Smooth muscle cell (in vitro differentiated cells): ENCODE measurements at regions not wholly inside any gene's neighbourhood (a gene's known extent, or its start where the extent isn't known, plus 50 kb on each side); places are given as distances from the start of the nearest gene placed in this dataset.

Source experiments
- DNase-seq: peaks from one replicate; lab custom pipeline; 2025; ENCODE audit not compliant: unreplicated experiment; lab: John Stamatoyannopoulos, UW
- H2AFZ ChIP-seq: fragments of 200-600 bp; sonication (generic); 2 replicates; pipeline ENCODE4 v1.6.0; 2016; ENCODE audit warnings: antibody characterized with exemption, low read depth, mild to moderate bottlenecking
- H3F3A ChIP-seq: fragments of 200-600 bp; sonication (generic); 2 replicates; pipeline ENCODE4 v1.6.0; 2017; ENCODE audit warnings: antibody characterized with exemption, low read depth
- H3K27ac ChIP-seq: fragments of 200-600 bp; sonication (generic); 2 replicates; pipeline ENCODE4 v1.5.1; 2016; ENCODE audit warnings: low read depth, mild to moderate bottlenecking
- H3K27me3 ChIP-seq: fragments of 200-600 bp; sonication (generic); 2 replicates; pipeline ENCODE4 v1.6.1; 2016; ENCODE audit warnings: low read depth, mild to moderate bottlenecking
- H3K36me3 ChIP-seq: fragments of 200-600 bp; sonication (generic); 2 replicates; pipeline ENCODE4 v1.5.1; 2016; ENCODE audit warnings: low read depth
- H3K4me1 ChIP-seq: fragments of 200-600 bp; sonication (generic); 2 replicates; pipeline ENCODE4 v1.5.1; 2016; ENCODE audit warnings: low read depth
- H3K4me2 ChIP-seq: fragments of 200-600 bp; sonication (generic); 2 replicates; pipeline ENCODE4 v1.6.0; 2016; ENCODE audit warnings: mild to moderate bottlenecking
- H3K4me3 ChIP-seq: fragments of 200-600 bp; sonication (generic); 2 replicates; pipeline ENCODE4 v1.5.1; 2016; ENCODE audit warnings: mild to moderate bottlenecking
- H3K79me2 ChIP-seq: fragments of 200-600 bp; sonication (generic); 2 replicates; pipeline ENCODE4 v1.6.0; 2016; ENCODE audit warnings: low read depth, mild to moderate bottlenecking
- H3K9ac ChIP-seq: fragments of 200-600 bp; sonication (generic); 2 replicates; pipeline ENCODE4 v1.6.0; 2016; ENCODE audit warnings: low read depth
- H3K9me3 ChIP-seq: fragments of 200-600 bp; sonication (generic); replicated peaks from 2 replicates; pipeline ENCODE4 v1.5.1; 2016; ENCODE audit warnings: low read depth
- H4K20me1 ChIP-seq: fragments of 200-600 bp; sonication (generic); 2 replicates; pipeline ENCODE4 v1.6.0; 2016; ENCODE audit warnings: low read depth
- whole genome bisulfite sequencing: methylation state at CpG from one replicate; pipeline ENCODE4 v1.1.7; 2016; ENCODE audit warnings: low lambda C conversion rate; 5-methylcytosine and 5-hydroxymethylcytosine counted together
- TF ChIP-seq, protein P1 (sequence below): fragments of 200-600 bp; sonication (generic); IDR thresholded peaks from 2 replicates; pipeline ENCODE4 v1.5.1; 2017; ENCODE audit warnings: borderline replicate concordance, mild to moderate bottlenecking, antibody characterized with exemption; ENCODE audit not compliant: insufficient read depth, poor library complexity, severe bottlenecking

DNA sequence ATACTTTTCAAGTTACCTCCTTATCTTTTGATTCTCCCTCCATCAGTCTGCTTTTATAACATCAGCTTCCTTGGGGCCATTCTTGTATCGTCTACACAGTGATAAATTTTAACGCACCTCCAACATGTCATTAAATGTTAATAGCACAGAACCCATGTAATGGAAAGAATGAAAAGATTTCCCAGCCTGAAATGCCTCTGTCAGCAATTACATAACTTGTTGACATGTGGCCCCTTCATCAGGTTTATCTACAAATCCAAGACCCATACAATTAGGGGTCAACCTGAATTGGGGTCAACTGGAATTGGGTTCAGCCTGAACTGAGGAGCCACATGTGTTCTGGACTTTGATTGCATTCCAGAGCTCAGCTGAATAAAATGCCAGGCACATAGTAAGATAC is 148.2 kb upstream of the KLF7 start:
- no peaks in the 10 kb centered on the region for H3K9me3 ChIP-seq
- no peak overlapping the region for H2AFZ ChIP-seq
- H3K4me2 ChIP-seq = no peak overlapping the region
- no peak overlapping the region for H3K9ac ChIP-seq
- H3F3A ChIP-seq = peaks cover 6% of the 10 kb centered on the region
- H4K20me1 ChIP-seq = no peaks in the 10 kb centered on the region
- WGBS = 63% methylated on average over 2 of the region's 2 CpGs
- H3K27ac ChIP-seq = no peak overlapping the region
- H3K4me1 ChIP-seq = no peaks in the 10 kb centered on the region
- H3K27me3 ChIP-seq = no peaks in the 10 kb centered on the region
- H3K79me2 ChIP-seq = no peaks in the 10 kb centered on the region
- no peaks in the 10 kb centered on the region for H3K36me3 ChIP-seq
- TF ChIP-seq, protein P1, sequence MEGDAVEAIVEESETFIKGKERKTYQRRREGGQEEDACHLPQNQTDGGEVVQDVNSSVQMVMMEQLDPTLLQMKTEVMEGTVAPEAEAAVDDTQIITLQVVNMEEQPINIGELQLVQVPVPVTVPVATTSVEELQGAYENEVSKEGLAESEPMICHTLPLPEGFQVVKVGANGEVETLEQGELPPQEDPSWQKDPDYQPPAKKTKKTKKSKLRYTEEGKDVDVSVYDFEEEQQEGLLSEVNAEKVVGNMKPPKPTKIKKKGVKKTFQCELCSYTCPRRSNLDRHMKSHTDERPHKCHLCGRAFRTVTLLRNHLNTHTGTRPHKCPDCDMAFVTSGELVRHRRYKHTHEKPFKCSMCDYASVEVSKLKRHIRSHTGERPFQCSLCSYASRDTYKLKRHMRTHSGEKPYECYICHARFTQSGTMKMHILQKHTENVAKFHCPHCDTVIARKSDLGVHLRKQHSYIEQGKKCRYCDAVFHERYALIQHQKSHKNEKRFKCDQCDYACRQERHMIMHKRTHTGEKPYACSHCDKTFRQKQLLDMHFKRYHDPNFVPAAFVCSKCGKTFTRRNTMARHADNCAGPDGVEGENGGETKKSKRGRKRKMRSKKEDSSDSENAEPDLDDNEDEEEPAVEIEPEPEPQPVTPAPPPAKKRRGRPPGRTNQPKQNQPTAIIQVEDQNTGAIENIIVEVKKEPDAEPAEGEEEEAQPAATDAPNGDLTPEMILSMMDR = no peak
- DNase-seq = no peak
- H3K4me3 ChIP-seq = no peak overlapping the region

DNA sequence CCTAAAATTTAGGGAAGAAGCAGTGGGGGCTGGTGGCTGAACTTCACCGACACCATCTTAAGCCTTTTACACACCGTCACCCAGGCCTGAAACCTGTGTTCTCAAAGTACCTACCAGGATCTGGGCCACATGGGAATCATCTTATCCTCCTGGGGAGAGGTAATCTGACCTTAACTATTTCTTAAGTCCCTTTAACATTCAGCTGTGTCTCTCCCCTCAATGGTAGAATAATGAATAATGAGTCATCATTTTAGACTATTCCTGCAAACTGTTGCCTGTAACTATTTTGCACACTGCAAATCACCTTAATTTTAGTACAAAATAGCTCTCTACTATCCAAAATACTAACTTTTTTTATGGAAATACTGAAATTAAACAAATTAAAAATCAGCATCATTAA is 149.4 kb upstream of the KLF7 start:
- no peak for DNase-seq
- Histone ChIP-seq H3K27ac (no peak overlapping the region), H3K9me3 (no peaks in the 10 kb centered on the region), H3K36me3 (no peaks in the 10 kb centered on the region), H3K79me2 (no peaks in the 10 kb centered on the region), H4K20me1 (no peaks in the 10 kb centered on the region), H3K4me2 (no peak overlapping the region), H3K9ac (no peak overlapping the region), H3F3A (peaks cover 6% of the 10 kb centered on the region), H3K4me1 (no peaks in the 10 kb centered on the region), H2AFZ (no peak overlapping the region), H3K27me3 (no peaks in the 10 kb centered on the region), H3K4me3 (no peak overlapping the region)
- TF ChIP-seq, protein P1 = no peak
- 72% methylated on average over 2 of the region's 2 CpGs for WGBS

DNA sequence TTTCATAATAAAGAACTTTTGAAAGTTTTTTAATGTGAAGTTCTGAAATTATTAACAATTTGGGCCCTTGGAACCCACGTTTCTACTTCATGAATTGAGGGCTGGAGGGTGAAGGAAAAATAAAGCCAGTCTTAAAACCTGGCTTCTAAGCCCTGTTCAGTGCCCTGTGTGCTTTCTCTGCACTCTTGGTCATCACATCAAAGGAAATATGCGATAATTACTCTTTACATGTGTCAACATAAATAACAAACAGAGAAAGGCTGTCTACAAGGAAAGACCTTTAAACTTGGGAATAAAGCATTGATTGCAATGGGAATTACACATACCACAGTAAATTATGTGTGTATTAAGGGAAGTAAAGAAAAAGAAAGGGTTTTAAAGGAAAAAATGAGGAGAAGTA is 150.7 kb upstream of the KLF7 start:
- DNase-seq = no peak
- Histone ChIP-seq H3K36me3 (no peaks in the 10 kb centered on the region), H3K9me3 (no peaks in the 10 kb centered on the region), H3K9ac (no peak overlapping the region), H4K20me1 (no peaks in the 10 kb centered on the region), H3F3A (no peaks in the 10 kb centered on the region), H3K79me2 (no peaks in the 10 kb centered on the region), H3K27me3 (no peaks in the 10 kb centered on the region), H3K27ac (no peak overlapping the region), H3K4me3 (no peak overlapping the region), H3K4me1 (no peaks in the 10 kb centered on the region), H3K4me2 (no peak overlapping the region), H2AFZ (no peak overlapping the region)
- WGBS = 84% methylated on average over 2 of the region's 2 CpGs
- TF ChIP-seq, protein P1 = no peak

DNA sequence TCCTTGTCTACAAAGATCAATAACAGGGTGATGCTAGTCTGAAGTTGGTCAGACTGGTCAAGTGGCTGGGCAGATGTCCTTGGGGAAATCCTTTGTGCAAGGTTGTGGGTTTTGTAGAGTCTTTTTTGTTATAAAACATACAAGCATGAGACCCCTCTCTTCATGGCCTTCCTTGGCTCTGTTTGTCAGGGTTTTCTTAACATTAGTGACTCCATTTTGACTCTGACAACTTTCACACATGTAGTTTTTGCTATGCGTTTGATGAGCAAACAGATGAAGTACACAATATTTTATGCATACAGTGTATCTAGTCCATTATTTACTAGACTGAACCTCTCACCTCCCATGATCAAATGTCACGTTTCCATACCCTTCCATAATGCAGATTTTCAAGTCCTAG is 151.2 kb upstream of the KLF7 start:
- Histone ChIP-seq H3K79me2 (no peaks in the 10 kb centered on the region), H3K4me1 (no peaks in the 10 kb centered on the region), H3K9me3 (no peaks in the 10 kb centered on the region), H4K20me1 (no peaks in the 10 kb centered on the region), H2AFZ (no peak overlapping the region), H3K9ac (no peak overlapping the region), H3K27me3 (no peaks in the 10 kb centered on the region), H3K4me2 (no peak overlapping the region), H3K27ac (no peak overlapping the region), H3F3A (no peaks in the 10 kb centered on the region), H3K36me3 (no peaks in the 10 kb centered on the region), H3K4me3 (no peak overlapping the region)
- TF ChIP-seq, protein P1 = no peak
- 98% methylated on average over 2 of the region's 2 CpGs for WGBS
- no peak for DNase-seq
